ENCODE measurements at regions not wholly inside any gene's neighbourhood (a gene's known extent, or its start where the extent isn't known, plus 50 kb on each side); places are given as distances from the start of the nearest gene placed in this dataset.

DNA sequence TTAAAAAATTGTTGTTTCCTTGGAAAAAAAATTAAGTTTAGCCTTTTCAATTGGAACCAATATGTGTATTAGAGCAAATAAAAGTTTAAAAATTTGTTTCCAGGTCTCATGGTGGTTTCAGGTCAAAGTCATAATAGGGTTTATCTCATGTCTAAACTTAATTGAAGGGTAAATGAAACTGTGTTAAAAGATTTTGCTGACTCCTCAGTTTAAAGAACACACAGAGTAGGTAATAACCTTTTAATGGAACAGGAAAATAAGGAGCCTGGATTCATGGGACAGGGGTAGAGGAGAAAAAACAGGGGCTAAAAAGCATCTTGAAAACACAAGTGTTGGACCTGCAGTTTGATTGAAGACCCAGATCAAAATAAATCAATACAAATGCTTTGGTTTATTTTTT lies 190.6 kb downstream of the MFSD1 start:
- TF ChIP-seq POLR2AphosphoS5 (IDR thresholded peaks at IDR 0.05) (no peak), EP300 (IDR thresholded peaks at IDR 0.05) (no peak), POLR2A (IDR thresholded peaks at IDR 0.05) (no peak)
- TF ChIP-seq, protein P1, sequence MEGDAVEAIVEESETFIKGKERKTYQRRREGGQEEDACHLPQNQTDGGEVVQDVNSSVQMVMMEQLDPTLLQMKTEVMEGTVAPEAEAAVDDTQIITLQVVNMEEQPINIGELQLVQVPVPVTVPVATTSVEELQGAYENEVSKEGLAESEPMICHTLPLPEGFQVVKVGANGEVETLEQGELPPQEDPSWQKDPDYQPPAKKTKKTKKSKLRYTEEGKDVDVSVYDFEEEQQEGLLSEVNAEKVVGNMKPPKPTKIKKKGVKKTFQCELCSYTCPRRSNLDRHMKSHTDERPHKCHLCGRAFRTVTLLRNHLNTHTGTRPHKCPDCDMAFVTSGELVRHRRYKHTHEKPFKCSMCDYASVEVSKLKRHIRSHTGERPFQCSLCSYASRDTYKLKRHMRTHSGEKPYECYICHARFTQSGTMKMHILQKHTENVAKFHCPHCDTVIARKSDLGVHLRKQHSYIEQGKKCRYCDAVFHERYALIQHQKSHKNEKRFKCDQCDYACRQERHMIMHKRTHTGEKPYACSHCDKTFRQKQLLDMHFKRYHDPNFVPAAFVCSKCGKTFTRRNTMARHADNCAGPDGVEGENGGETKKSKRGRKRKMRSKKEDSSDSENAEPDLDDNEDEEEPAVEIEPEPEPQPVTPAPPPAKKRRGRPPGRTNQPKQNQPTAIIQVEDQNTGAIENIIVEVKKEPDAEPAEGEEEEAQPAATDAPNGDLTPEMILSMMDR (IDR thresholded peaks at IDR 0.05), result no peak
- Histone ChIP-seq H3K27me3 (no peaks in the 10 kb centered on the region), H3K27ac (no peak overlapping the region), H3K4me3 (no peak overlapping the region), H3K4me1 (no peaks in the 10 kb centered on the region), H3K9me3 (no peaks in the 10 kb centered on the region), H3K36me3 (no peaks in the 10 kb centered on the region)
- DNase-seq, result no peak
- intact Hi-C loops (cut with DNase I), result no loop called here

DNA sequence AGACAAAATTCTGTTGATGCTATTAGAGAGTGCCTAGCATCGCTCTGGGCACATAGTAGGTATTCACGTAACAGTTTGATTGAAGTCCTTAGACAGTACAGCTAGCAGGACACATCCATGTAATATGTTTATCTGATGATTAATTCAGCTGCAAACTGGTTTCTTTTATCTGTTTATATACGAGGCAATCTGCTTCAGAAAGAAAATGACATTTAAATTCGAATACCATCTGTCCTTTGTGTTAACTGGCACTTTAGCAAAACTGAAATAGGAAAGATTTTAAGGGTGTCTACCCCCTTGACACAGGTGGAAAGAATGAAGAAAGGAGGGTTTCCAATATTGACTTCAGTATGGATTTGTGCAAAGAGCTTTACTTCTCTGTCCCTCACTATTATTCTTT lies 192.5 kb downstream of the MFSD1 start:
- DNase-seq, result no peak
- H3K27ac ChIP-seq, result no peak overlapping the region
- 69 to 85% methylated on average over 4 of the region's 4 CpGs for WGBS, 2 donors
- H3K9me3 ChIP-seq, result no peaks in the 10 kb centered on the region
- no peaks in the 10 kb centered on the region for H3K36me3 ChIP-seq
- intact Hi-C loops (cut with DNase I), result no loop called here
- TF ChIP-seq, protein P1 (IDR thresholded peaks at IDR 0.05), result no peak
- TF ChIP-seq EP300 (IDR thresholded peaks at IDR 0.05), result no peak
- no peak for TF ChIP-seq POLR2AphosphoS5 (IDR thresholded peaks at IDR 0.05)
- no peak for TF ChIP-seq POLR2A (IDR thresholded peaks at IDR 0.05)
- no peaks in the 10 kb centered on the region for H3K27me3 ChIP-seq
- H3K4me1 ChIP-seq, result no peaks in the 10 kb centered on the region
- no peak overlapping the region for H3K4me3 ChIP-seq

DNA sequence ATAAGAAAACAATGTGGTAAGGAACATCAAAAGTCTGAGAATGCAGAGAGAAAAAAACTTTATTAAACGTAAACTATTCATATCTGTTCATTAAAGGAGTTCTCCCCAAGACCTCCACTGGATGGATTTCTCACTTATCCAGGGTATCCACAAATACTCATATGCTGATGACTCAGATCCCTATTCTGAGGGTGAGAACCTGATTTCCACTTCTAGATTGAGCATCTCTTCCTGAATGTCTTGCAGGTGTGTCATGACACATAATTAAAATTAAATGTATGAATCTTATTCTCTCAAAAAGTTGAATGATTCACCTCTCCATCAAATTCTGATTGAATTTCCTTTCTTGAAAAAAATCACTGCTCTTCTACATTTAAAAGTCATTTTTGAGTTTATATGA lies 199.9 kb downstream of the MFSD1 start:
- no peak for TF ChIP-seq POLR2A (IDR thresholded peaks at IDR 0.05)
- TF ChIP-seq POLR2AphosphoS5 (IDR thresholded peaks at IDR 0.05), result no peak
- no peak for TF ChIP-seq EP300 (IDR thresholded peaks at IDR 0.05)
- TF ChIP-seq, protein P1 (IDR thresholded peaks at IDR 0.05), result no peak
- H3K27ac ChIP-seq, result no peak overlapping the region
- H3K4me3 ChIP-seq, result no peak overlapping the region
- DNase-seq, result no peak
- no peaks in the 10 kb centered on the region for H3K9me3 ChIP-seq
- intact Hi-C loops (cut with DNase I), result no loop called here
- 74 to 81% methylated on average over 1 of the region's 1 CpG for WGBS, 2 donors
- no peaks in the 10 kb centered on the region for H3K4me1 ChIP-seq
- no peaks in the 10 kb centered on the region for H3K36me3 ChIP-seq
- H3K27me3 ChIP-seq, result no peaks in the 10 kb centered on the region

DNA sequence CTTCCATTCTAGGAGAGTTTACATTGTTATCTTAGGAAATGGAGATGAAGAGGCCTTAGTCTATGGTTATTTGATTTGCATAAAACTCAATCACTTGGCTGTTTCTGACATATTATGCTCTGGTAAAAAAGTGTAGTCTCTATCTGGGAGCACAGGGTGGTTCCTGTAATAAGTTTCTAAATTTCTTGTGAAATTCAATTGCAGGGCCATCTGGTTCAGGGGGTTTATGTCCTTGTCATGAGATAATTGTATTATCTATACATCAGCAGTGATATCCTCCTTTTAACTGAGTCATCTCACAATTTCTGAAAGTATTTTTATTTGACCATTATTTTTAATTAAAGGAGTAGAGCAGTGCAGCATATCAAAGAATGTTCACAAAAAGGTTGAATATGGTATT lies 203.3 kb downstream of the MFSD1 start:
- no peak overlapping the region for H3K4me3 ChIP-seq
- no peak overlapping the region for H3K27ac ChIP-seq
- intact Hi-C loops (cut with DNase I), result no loop called here
- no peaks in the 10 kb centered on the region for H3K9me3 ChIP-seq
- TF ChIP-seq EP300 (IDR thresholded peaks at IDR 0.05) (no peak), POLR2AphosphoS5 (IDR thresholded peaks at IDR 0.05) (no peak), POLR2A (IDR thresholded peaks at IDR 0.05) (no peak)
- TF ChIP-seq, protein P1 (IDR thresholded peaks at IDR 0.05), result no peak
- H3K27me3 ChIP-seq, result no peaks in the 10 kb centered on the region
- no peaks in the 10 kb centered on the region for H3K4me1 ChIP-seq
- H3K36me3 ChIP-seq, result no peaks in the 10 kb centered on the region
- DNase-seq, result no peak

DNA sequence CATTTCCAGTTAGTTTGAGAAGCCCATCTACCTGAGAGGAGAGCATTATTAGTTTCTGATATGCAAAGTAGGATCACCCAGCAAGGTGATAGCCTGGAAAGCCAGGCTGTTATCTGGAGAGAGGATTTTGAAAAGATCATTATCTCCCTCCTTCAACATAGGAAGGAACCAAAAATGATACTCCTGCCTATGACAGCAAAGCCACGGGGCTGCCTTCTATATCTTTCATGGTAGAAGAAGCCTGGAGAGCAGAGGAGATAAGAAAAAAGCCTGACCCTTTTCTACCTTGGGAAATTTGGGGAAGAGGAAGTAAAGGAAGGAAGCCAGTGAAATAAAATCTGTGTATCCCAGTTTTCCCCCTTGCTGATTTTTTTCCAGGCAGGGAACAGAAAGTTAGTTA lies 205.5 kb downstream of the MFSD1 start:
- H3K27ac ChIP-seq, result no peak overlapping the region
- WGBS, 2 donors, result 14 to 38% methylated on average over 1 of the region's 1 CpG
- H3K9me3 ChIP-seq, result no peaks in the 10 kb centered on the region
- no peaks in the 10 kb centered on the region for H3K4me1 ChIP-seq
- no peak for DNase-seq
- H3K36me3 ChIP-seq, result no peaks in the 10 kb centered on the region
- H3K27me3 ChIP-seq, result no peaks in the 10 kb centered on the region
- intact Hi-C loops (cut with DNase I), result no loop called here
- TF ChIP-seq POLR2A (IDR thresholded peaks at IDR 0.05) (no peak), POLR2AphosphoS5 (IDR thresholded peaks at IDR 0.05) (no peak), EP300 (IDR thresholded peaks at IDR 0.05) (no peak)
- TF ChIP-seq, protein P1 (IDR thresholded peaks at IDR 0.05), result no peak
- H3K4me3 ChIP-seq, result no peak overlapping the region
